Panc1 (cell line): ENCODE measurements at regions not wholly inside any gene's neighbourhood (a gene's known extent, or its start where the extent isn't known, plus 50 kb on each side); places are given as distances from the start of the nearest gene placed in this dataset.

Experiments used
- ATAC-seq: fragments of 200-7000 bp; cut with Tn5 transposase; 2 replicates; pipeline ENCODE4 v1.9.1; 2020; ENCODE audit warnings: mild to moderate bottlenecking, moderate library complexity
- BruUV-seq: library from RNA; stranded (reverse); fragments of 400-500 nt; replicated peaks from 2 replicates; lab custom pipeline; 2021; lab: Mats Ljungman, UMichigan
- CTCF ChIA-PET: fragments of 300-600 bp; sonication (Branson Sonifier 250); formaldehyde crosslinking; loops from one replicate; lab custom pipeline; 2022; ENCODE audit warnings: antibody characterized with exemption; lab: Charles Lee
- POLR2A ChIA-PET: fragments of 300-600 bp; sonication (Branson Sonifier 250); formaldehyde crosslinking; loops from one replicate; lab custom pipeline; 2022; ENCODE audit warnings: antibody characterized with exemption; lab: Charles Lee
- DNase-seq: peaks from one replicate; pipeline ENCODE4 v3.0.0-alpha.2; 2010; ENCODE audit warnings: low read depth, low spot score
- H3K27ac ChIP-seq: 2 replicates; pipeline ENCODE4 v1.5.1; 2011; ENCODE audit warnings: mild to moderate bottlenecking, low read length, inconsistent platforms
- H3K27me3 ChIP-seq: fragments of 200-500 bp; sonication (Bioruptor generic); 2 replicates; pipeline ENCODE4 v1.6.0; 2014; ENCODE audit warnings: low read length, inconsistent platforms; ENCODE audit not compliant: control insufficient read depth, insufficient read depth
- H3K36me3 ChIP-seq: fragments of 200-500 bp; sonication (Bioruptor generic); 2 replicates; pipeline ENCODE4 v1.5.1; 2014; ENCODE audit warnings: inconsistent platforms, mild to moderate bottlenecking, low read length, moderate library complexity; ENCODE audit not compliant: control insufficient read depth, insufficient read depth
- H3K4me1 ChIP-seq: 2 replicates; pipeline ENCODE4 v1.5.1; 2011; ENCODE audit warnings: inconsistent platforms, mild to moderate bottlenecking, low read length, moderate library complexity; ENCODE audit not compliant: control insufficient read depth, insufficient read depth
- H3K4me3 ChIP-seq, 2 experiments: 2 replicates each; pipeline ENCODE4 v1.5.1; 2011 to 2012; ENCODE audit warnings: low read depth in 2 of 2, low read length in 2 of 2, mild to moderate bottlenecking in 2 of 2, inconsistent platforms in 1 of 2, moderate library complexity in 1 of 2
- H3K9me3 ChIP-seq: fragments of 200-500 bp; sonication (Bioruptor generic); 2 replicates; pipeline ENCODE4 v1.5.1; 2014; ENCODE audit warnings: low read depth, mild to moderate bottlenecking, inconsistent platforms, low read length, moderate library complexity; ENCODE audit not compliant: control insufficient read depth, insufficient read depth
- POLR2AphosphoS5 ChIP-seq: IDR thresholded peaks from 2 replicates; pipeline ENCODE4 v1.6.1; 2012; ENCODE audit warnings: mild to moderate bottlenecking, low read depth, low read length, moderate library complexity
- SIN3A ChIP-seq: IDR thresholded peaks from 2 replicates; pipeline ENCODE4 v1.6.1; 2012; ENCODE audit warnings: low read depth, mild to moderate bottlenecking, low read length, moderate library complexity, borderline replicate concordance; ENCODE audit not compliant: insufficient read depth
- TCF7L2 ChIP-seq: IDR thresholded peaks from 2 replicates; pipeline ENCODE4 v1.6.1; 2011; ENCODE audit warnings: mild to moderate bottlenecking, low read depth, low read length, inconsistent platforms
- in situ Hi-C: cut with HindIII; loops from 2 replicates; pipeline ENCODE4 v1.10.0; 2016; ENCODE audit warnings: low sequenced_read_pairs, low pct_unique_long_range_greater_than_20kb
- intact Hi-C: fragments of 100-400 bp; cut with micrococcal nuclease; formaldehyde crosslinking; loops from one replicate; pipeline ENCODE4 v1.10.0; 2022; ENCODE audit not compliant: unreplicated experiment
- TF ChIP-seq, protein P1 (sequence below): fragments of 450-650 bp; IDR thresholded peaks from 2 replicates; pipeline ENCODE4 v1.5.1; 2017; ENCODE audit warnings: mild to moderate bottlenecking
- TF ChIP-seq, protein P2 (sequence below), 2 experiments: IDR thresholded peaks; 2 replicates each; pipeline ENCODE4 v1.6.1; 2011 to 2012; ENCODE audit warnings: low read depth in 2 of 2, control low read depth in 1 of 2, low read length in 1 of 2, mild to moderate bottlenecking in 1 of 2, moderate library complexity in 1 of 2; ENCODE audit not compliant: insufficient read depth in 1 of 2

DNA sequence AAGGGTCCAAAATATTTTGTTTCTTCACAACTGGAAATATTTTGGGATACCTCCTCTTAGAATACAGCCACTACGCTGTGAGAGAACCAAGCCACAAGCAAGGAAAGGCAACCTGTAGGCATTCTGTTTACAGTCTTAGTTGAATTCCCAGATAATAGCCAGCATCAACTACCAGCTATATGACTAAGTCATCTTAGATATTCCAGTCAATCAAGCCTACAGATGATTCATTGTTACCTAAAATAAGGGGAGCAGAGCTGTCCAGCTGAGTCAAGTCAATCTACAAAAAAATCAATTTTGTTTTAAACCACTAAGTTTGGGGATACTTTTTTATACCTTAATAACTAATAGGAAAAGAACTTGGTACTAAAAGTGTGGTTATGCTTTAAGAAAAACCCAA is 526.4 kb upstream of the DPPA4 start:
- ChIA-PET POLR2A (no interaction called here), CTCF (no interaction called here)
- Histone ChIP-seq H3K4me1 (no peaks in the 10 kb centered on the region), H3K27me3 (no peaks in the 10 kb centered on the region), H3K4me3 (no peak overlapping the region), H3K27ac (no peak overlapping the region), H3K9me3 (no peaks in the 10 kb centered on the region; the same call in 1 of the 2 replicates), H3K36me3 (no peaks in the 10 kb centered on the region)
- no TSS peak for BruUV-seq
- intact Hi-C loops (no loop called here), in situ Hi-C loops (no loop called here)
- TF ChIP-seq TCF7L2 (no peak), POLR2AphosphoS5 (no peak), SIN3A (no peak)
- TF ChIP-seq, protein P1, sequence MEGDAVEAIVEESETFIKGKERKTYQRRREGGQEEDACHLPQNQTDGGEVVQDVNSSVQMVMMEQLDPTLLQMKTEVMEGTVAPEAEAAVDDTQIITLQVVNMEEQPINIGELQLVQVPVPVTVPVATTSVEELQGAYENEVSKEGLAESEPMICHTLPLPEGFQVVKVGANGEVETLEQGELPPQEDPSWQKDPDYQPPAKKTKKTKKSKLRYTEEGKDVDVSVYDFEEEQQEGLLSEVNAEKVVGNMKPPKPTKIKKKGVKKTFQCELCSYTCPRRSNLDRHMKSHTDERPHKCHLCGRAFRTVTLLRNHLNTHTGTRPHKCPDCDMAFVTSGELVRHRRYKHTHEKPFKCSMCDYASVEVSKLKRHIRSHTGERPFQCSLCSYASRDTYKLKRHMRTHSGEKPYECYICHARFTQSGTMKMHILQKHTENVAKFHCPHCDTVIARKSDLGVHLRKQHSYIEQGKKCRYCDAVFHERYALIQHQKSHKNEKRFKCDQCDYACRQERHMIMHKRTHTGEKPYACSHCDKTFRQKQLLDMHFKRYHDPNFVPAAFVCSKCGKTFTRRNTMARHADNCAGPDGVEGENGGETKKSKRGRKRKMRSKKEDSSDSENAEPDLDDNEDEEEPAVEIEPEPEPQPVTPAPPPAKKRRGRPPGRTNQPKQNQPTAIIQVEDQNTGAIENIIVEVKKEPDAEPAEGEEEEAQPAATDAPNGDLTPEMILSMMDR, result no peak
- TF ChIP-seq, protein P2, sequence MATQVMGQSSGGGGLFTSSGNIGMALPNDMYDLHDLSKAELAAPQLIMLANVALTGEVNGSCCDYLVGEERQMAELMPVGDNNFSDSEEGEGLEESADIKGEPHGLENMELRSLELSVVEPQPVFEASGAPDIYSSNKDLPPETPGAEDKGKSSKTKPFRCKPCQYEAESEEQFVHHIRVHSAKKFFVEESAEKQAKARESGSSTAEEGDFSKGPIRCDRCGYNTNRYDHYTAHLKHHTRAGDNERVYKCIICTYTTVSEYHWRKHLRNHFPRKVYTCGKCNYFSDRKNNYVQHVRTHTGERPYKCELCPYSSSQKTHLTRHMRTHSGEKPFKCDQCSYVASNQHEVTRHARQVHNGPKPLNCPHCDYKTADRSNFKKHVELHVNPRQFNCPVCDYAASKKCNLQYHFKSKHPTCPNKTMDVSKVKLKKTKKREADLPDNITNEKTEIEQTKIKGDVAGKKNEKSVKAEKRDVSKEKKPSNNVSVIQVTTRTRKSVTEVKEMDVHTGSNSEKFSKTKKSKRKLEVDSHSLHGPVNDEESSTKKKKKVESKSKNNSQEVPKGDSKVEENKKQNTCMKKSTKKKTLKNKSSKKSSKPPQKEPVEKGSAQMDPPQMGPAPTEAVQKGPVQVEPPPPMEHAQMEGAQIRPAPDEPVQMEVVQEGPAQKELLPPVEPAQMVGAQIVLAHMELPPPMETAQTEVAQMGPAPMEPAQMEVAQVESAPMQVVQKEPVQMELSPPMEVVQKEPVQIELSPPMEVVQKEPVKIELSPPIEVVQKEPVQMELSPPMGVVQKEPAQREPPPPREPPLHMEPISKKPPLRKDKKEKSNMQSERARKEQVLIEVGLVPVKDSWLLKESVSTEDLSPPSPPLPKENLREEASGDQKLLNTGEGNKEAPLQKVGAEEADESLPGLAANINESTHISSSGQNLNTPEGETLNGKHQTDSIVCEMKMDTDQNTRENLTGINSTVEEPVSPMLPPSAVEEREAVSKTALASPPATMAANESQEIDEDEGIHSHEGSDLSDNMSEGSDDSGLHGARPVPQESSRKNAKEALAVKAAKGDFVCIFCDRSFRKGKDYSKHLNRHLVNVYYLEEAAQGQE (IDR thresholded peaks at IDR 0.05; ENCODE audit: insufficient read depth in 1 of 2, low read depth in 2 of 2, low read length in 1 of 2), result no peak
- ATAC-seq, result no peak
- DNase-seq, result no peak

DNA sequence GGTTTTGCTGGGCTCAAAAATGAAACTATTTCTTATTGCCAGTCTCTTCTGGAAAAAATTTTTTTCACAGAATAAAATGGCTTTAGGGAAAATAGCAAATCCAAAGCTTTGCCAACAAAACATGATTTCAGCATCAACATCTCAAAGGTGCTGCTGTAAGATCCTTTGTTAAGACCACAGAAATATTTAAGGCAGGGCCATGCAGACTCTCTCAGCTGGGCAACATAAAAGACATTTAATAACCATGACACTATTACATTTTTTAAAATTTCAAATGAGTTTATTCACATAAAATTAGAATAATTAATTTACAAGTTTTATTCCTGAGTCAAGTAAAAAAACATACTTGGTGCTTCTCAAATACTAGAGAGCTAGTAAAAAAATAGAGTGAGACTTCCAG is 527.1 kb upstream of the DPPA4 start:
- DNase-seq (no peak), ATAC-seq (no peak)
- H3K27ac ChIP-seq, result no peak overlapping the region
- no peaks in the 10 kb centered on the region for H3K36me3 ChIP-seq
- CTCF ChIA-PET, result no interaction called here
- POLR2A ChIA-PET, result no interaction called here
- no peak overlapping the region for H3K4me3 ChIP-seq
- H3K27me3 ChIP-seq, result no peaks in the 10 kb centered on the region
- intact Hi-C loops, result no loop called here
- BruUV-seq, result no TSS peak
- in situ Hi-C loops, result no loop called here
- TF ChIP-seq, protein P2 (IDR thresholded peaks at IDR 0.05; ENCODE audit: insufficient read depth in 1 of 2, low read depth in 2 of 2, low read length in 1 of 2), result no peak
- no peak for TF ChIP-seq POLR2AphosphoS5
- no peak for TF ChIP-seq TCF7L2
- TF ChIP-seq SIN3A, result no peak
- TF ChIP-seq, protein P1, result no peak
- no peaks in the 10 kb centered on the region for H3K4me1 ChIP-seq
- H3K9me3 ChIP-seq, result no peaks in the 10 kb centered on the region; the same call in 1 of the 2 replicates
